RWPE2 (cell line): ENCODE measurements at regions not wholly inside any gene's neighbourhood (a gene's known extent, or its start where the extent isn't known, plus 50 kb on each side); places are given as distances from the start of the nearest gene placed in this dataset.
A peak's percentile ranks its signal among the peaks of the same experiment; 100 is the strongest.
"Not testable (repeated sequence)": the region's sequence is repeated elsewhere in the genome, so short reads cannot be mapped to it uniquely, and the experiment has no call there.

Source experiments
- ATAC-seq: fragments of 200-7000 bp; cut with Tn5 transposase; 3 replicates; pipeline ENCODE4 v1.9.1; 2021; ENCODE audit warnings: low read depth
- DNase-seq: peaks from one replicate; pipeline ENCODE4 v3.0.0-alpha.2; 2020; ENCODE audit warnings: low spot score
- H3K27ac ChIP-seq: fragments of 450-650 bp; 2 replicates; pipeline ENCODE4 v1.5.1; 2017; ENCODE audit warnings: mild to moderate bottlenecking; ENCODE audit not compliant: poor library complexity, severe bottlenecking
- H3K27me3 ChIP-seq: fragments of 250-450 bp; sonication (Bioruptor Pico); 2 replicates; pipeline ENCODE4 v1.5.1; 2021; ENCODE audit warnings: mild to moderate bottlenecking, moderate library complexity; ENCODE audit not compliant: insufficient read depth, poor library complexity, severe bottlenecking
- H3K36me3 ChIP-seq: fragments of 250-450 bp; sonication (Bioruptor Pico); 2 replicates; pipeline ENCODE4 v1.5.1; 2020; ENCODE audit warnings: low read depth, mild to moderate bottlenecking, moderate library complexity
- H3K4me1 ChIP-seq: fragments of 250-450 bp; sonication (Bioruptor Pico); 2 replicates; pipeline ENCODE4 v1.5.1; 2021; ENCODE audit warnings: mild to moderate bottlenecking, moderate library complexity; ENCODE audit not compliant: insufficient read depth, poor library complexity, severe bottlenecking
- H3K4me3 ChIP-seq: fragments of 250-450 bp; sonication (Bioruptor Pico); 2 replicates; pipeline ENCODE4 v1.5.1; 2021; ENCODE audit warnings: mild to moderate bottlenecking, moderate library complexity; ENCODE audit not compliant: severe bottlenecking
- H3K9me3 ChIP-seq: fragments of 250-450 bp; sonication (Bioruptor Pico); 2 replicates; pipeline ENCODE4 v1.5.1; 2021; ENCODE audit warnings: mild to moderate bottlenecking, moderate library complexity; ENCODE audit not compliant: severe bottlenecking
- CTCF ChIP-seq: fragments of 450-650 bp; IDR thresholded peaks from one replicate; pipeline ENCODE4 v1.5.1; 2017; ENCODE audit warnings: mild to moderate bottlenecking, moderate library complexity; ENCODE audit not compliant: poor library complexity, severe bottlenecking

DNA sequence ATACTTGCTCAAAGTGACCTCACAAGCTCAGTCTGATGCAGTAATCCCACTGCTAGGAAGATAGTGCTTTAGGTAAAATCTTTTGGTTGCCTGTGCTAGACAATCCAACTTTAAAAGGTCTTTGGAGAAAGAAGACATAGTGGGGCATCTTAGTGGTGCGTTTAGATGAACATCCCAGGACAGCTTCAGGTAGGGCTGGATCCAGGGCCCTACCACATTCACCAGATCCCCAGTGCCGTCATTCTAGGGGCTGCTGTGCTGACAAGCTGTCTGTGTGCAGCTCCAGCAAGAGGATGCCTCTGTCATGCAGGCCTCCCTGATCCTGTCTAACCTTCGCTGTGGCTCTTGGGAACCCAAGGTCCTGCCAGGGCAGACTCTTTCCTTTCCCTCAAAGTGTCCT is 100.7 kb upstream of the EIF5 start:
- no peaks in the 10 kb centered on the region for H3K36me3 ChIP-seq
- no peak overlapping the region for H3K27ac ChIP-seq
- H3K27me3 ChIP-seq = no peaks in the 10 kb centered on the region
- H3K4me3 ChIP-seq = no peak overlapping the region
- no peak for TF ChIP-seq CTCF
- no peaks in the 10 kb centered on the region for H3K9me3 ChIP-seq
- ATAC-seq (no peak), DNase-seq (no peak)
- no peaks in the 10 kb centered on the region for H3K4me1 ChIP-seq

- not testable (repeated sequence) for H3K9me3 ChIP-seq, H3K27me3 ChIP-seq, DNase-seq, H3K36me3 ChIP-seq, ATAC-seq, H3K27ac ChIP-seq, H3K4me3 ChIP-seq, H3K4me1 ChIP-seq
These were observed 99.2 kb upstream of the EIF5 start for GRCh38 chr14:103234826-103235225.

DNA sequence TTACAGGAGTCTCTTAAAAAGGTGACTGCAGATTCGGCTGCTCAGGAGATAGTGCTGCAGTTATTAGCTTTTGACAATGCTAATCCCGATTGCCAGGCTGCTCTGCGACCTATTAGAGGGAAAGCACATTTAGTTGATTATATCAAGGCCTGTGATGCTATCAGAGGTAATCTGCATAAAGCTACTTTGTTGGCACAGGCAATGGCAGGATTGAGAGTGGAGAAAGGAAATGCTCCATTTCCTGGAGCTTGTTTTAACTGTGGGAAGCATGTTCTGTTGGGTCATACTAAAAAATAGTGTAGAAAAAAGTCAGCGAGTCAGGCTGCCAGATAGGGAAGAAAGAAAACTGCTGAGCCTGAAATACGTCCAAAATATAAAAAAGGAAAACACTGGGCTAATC is 98.5 kb upstream of the EIF5 start:
- not testable (repeated sequence) for H3K4me1 ChIP-seq, H3K36me3 ChIP-seq, H3K27ac ChIP-seq, H3K27me3 ChIP-seq, H3K4me3 ChIP-seq, H3K9me3 ChIP-seq, DNase-seq, ATAC-seq

GRCh38 chr14:103239751-103240150 is 94.3 kb upstream of the EIF5 start:
- H3K4me3 ChIP-seq = no peak overlapping the region
- no peak for TF ChIP-seq CTCF
- no peak for ATAC-seq
- no peak overlapping the region for H3K27ac ChIP-seq
- no peaks in the 10 kb centered on the region for H3K36me3 ChIP-seq
- DNase-seq = peak; percentile 16
- H3K27me3 ChIP-seq = no peaks in the 10 kb centered on the region
- peaks cover 7% of the 10 kb centered on the region for H3K4me1 ChIP-seq
- H3K9me3 ChIP-seq = peaks cover 4% of the 10 kb centered on the region

DNA sequence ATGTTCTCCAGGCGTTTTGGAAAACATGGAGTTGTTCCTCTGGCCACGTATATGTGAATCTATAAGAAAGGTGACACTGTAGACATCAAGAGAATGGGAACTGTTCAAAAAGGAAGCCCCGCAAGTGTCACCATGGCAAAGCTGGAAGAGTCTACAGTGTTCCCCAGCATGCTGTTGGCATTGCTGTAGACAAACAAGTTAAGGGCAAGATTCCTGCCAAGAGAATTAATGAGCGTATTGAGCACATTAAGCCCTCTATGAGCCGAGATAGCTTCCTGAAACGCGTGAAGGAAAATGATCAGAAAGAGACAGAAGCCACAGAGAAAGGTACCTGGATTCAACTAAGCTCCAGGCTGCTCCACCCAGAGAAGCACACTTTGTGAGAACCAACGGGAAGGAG is 92.5 kb upstream of the EIF5 start:
- ATAC-seq = no peak
- peak; percentile 12 for DNase-seq
- Histone ChIP-seq H3K4me3 (no peak overlapping the region), H3K27me3 (no peaks in the 10 kb centered on the region), H3K9me3 (peaks cover 4% of the 10 kb centered on the region), H3K4me1 (peaks cover 16% of the 10 kb centered on the region), H3K27ac (no peak overlapping the region), H3K36me3 (no peaks in the 10 kb centered on the region)
- TF ChIP-seq CTCF = no peak

DNA sequence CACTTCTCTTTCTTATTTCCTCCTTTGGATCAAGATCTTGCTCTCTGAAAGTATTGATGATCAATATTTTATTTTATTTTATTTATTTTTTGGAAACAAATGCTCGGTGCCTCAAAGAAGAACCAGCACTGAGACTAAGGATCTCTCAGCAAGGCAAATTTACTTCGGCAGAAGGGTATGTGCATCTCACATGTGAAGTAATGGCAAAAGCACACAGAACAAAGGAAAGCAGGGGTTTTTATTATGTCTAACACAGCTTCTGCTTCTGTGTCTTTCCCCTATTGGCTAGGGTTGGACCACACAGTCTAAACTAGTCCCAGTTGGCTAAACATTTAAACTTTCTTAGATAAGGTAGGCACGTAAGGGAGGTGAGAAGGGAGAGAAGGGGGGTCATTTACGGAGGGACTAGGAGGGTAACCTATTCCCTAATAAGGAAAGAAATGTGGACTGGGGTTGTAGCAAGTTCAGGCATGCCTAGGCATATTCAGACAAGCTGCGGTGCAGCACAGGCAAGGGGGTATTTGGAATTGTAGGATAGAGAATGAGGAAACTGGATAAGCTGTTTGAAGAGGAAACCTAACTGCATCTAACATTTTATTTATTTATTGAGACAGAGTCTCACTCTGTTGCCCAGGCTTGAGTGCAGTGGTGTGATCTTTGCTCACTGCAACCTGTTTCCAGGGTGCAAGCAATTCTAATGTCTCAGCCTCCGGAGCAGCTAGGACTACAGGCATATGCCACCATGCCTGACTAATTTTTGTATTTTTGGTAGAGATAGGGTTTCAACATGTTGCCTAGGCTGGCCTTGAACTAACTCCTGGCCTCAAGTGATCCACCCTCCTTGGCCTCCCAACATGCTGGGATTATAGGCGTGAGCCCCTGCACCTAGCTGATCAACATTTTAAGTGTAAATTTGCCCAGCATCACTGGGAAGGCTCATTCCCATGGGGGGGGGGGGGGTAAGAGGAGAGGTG is 90.0 kb upstream of the EIF5 start:
- peak; percentile 17 for DNase-seq
- Histone ChIP-seq H3K9me3 (peaks cover 4% of the 10 kb centered on the region), H3K4me3 (no peak overlapping the region), H3K27me3 (no peaks in the 10 kb centered on the region), H3K27ac (no peak overlapping the region), H3K36me3 (no peaks in the 10 kb centered on the region), H3K4me1 (peaks cover 16% of the 10 kb centered on the region)
- no peak; the same call in 2 of the 3 replicates for ATAC-seq
- TF ChIP-seq CTCF = no peak

GRCh38 chr14:103245624-103246031 is 88.4 kb upstream of the EIF5 start:
- H3K4me1 ChIP-seq = peaks cover 16% of the 10 kb centered on the region
- DNase-seq (peak; percentile 31), ATAC-seq (peak; percentile 92)
- H3K27me3 ChIP-seq, H3K36me3 ChIP-seq, H3K4me3 ChIP-seq, H3K9me3 ChIP-seq: not testable (repeated sequence)
- peak overlapping the region; percentile 5 for H3K27ac ChIP-seq
